Endothelial cell of umbilical vein (primary cell): ENCODE measurements at regions not wholly inside any gene's neighbourhood (a gene's known extent, or its start where the extent isn't known, plus 50 kb on each side); places are given as distances from the start of the nearest gene placed in this dataset.

Experiments used
- BruUV-seq: library from RNA; stranded (reverse); fragments of 400-500 nt; replicated peaks from 2 replicates; lab custom pipeline; 2021; lab: Mats Ljungman, UMichigan
- CTCF ChIA-PET: fragments of 300-600, 350-600 bp; sonication (Branson Sonifier 250); formaldehyde crosslinking; loops from one replicate; lab custom pipeline; 2021; ENCODE audit warnings: antibody characterized with exemption, inconsistent platforms; lab: Charles Lee
- POLR2A ChIA-PET: fragments of 300-600, 350-600 bp; sonication (Branson Sonifier 250); formaldehyde crosslinking; loops from one replicate; lab custom pipeline; 2021; ENCODE audit warnings: antibody characterized with exemption, inconsistent platforms; lab: Charles Lee
- DNase-seq: peaks from one replicate; pipeline ENCODE4 v3.0.0-alpha.2; 2011; ENCODE audit warnings: low read depth, low spot score
- FAIRE-seq: peaks from 2 replicates; lab custom pipeline; 2011; peaks lifted over from hg19 to GRCh38; lab: Jason Lieb, UNC
- H2AFZ ChIP-seq: 2 replicates; pipeline ENCODE4 v1.6.0; 2012; ENCODE audit warnings: low read depth, low read length, control low read depth, inconsistent platforms
- H3K27ac ChIP-seq: 2 replicates; pipeline ENCODE4 v1.5.1; 2011; ENCODE audit warnings: low read depth, mild to moderate bottlenecking, control low read depth, low read length, moderate library complexity; ENCODE audit not compliant: insufficient read depth
- H3K27me3 ChIP-seq, 2 experiments: 2 replicates each; pipeline versions ENCODE4 v1.6.0 to v1.6.1; 2011; ENCODE audit warnings: low read length in 2 of 2, mixed read lengths in 1 of 2; ENCODE audit not compliant: control insufficient read depth in 2 of 2, insufficient read depth in 2 of 2
- H3K36me3 ChIP-seq, 2 experiments: 2 replicates in 1 of 2; 3 replicates in 1 of 2; pipeline ENCODE4 v1.5.1; 2011; ENCODE audit warnings: low read length in 2 of 2, mild to moderate bottlenecking in 1 of 2, moderate library complexity in 1 of 2; ENCODE audit not compliant: control insufficient read depth in 2 of 2, insufficient read depth in 2 of 2; ENCODE audit errors: extremely low read depth in 1 of 2
- H3K4me1 ChIP-seq: 3 replicates; pipeline ENCODE4 v1.5.1; 2011; ENCODE audit warnings: mild to moderate bottlenecking, low read length; ENCODE audit not compliant: control insufficient read depth, insufficient read depth; ENCODE audit errors: extremely low read depth
- H3K4me2 ChIP-seq: 2 replicates; pipeline ENCODE4 v1.6.1; 2011; ENCODE audit warnings: low read length, control low read depth, mixed read lengths; ENCODE audit not compliant: insufficient read depth
- H3K4me3 ChIP-seq, 3 experiments: fragments of 200-600 bp in 1 of 3; sonication (generic), shearing (Covaris generic) in 1 of 3; replicated peaks in 1 of 3; 2 replicates each; pipeline ENCODE4 v1.5.1; 2011 to 2016; ENCODE audit warnings: control low read depth in 3 of 3, low read length in 3 of 3, mild to moderate bottlenecking in 2 of 3, inconsistent platforms in 1 of 3, low read depth in 1 of 3, moderate library complexity in 1 of 3; ENCODE audit not compliant: insufficient read depth in 1 of 3
- H3K79me2 ChIP-seq: 2 replicates; pipeline ENCODE4 v1.6.0; 2012; ENCODE audit warnings: low read length, inconsistent platforms; ENCODE audit not compliant: control insufficient read depth, insufficient read depth
- H3K9ac ChIP-seq: replicated peaks from 2 replicates; pipeline ENCODE3; 2011; ENCODE audit warnings: low read length, control low read depth; ENCODE audit not compliant: insufficient read depth; ENCODE audit errors: extremely low read depth
- H3K9me1 ChIP-seq: replicated peaks from 3 replicates; pipeline ENCODE4 v1.6.0; 2011; ENCODE audit warnings: mild to moderate bottlenecking, low read length; ENCODE audit not compliant: control insufficient read depth, insufficient read depth; ENCODE audit errors: extremely low read depth
- H3K9me3 ChIP-seq: replicated peaks from 2 replicates; pipeline ENCODE4 v1.5.1; 2012; ENCODE audit warnings: low read length, inconsistent platforms; ENCODE audit not compliant: control insufficient read depth, insufficient read depth
- H4K20me1 ChIP-seq: replicated peaks from 2 replicates; pipeline ENCODE3; 2011; ENCODE audit warnings: mild to moderate bottlenecking, low read length; ENCODE audit not compliant: control insufficient read depth, insufficient read depth; ENCODE audit errors: extremely low read depth
- CTCF ChIP-seq, 2 donors: IDR thresholded peaks; 1 replicate in 1 of 2; 2 replicates in 1 of 2; pipeline ENCODE4 v1.5.1; 2011; ENCODE audit warnings: low read length in 2 of 2, mild to moderate bottlenecking in 2 of 2, moderate library complexity in 2 of 2, control low read depth in 1 of 2, inconsistent platforms in 1 of 2, low read depth in 1 of 2; ENCODE audit not compliant: insufficient read depth in 1 of 2; ENCODE audit errors: extremely low read depth in 1 of 2
- EZH2 ChIP-seq: IDR thresholded peaks from 2 replicates; pipeline ENCODE4 v1.6.1; 2012; ENCODE audit warnings: borderline replicate concordance, low read depth, mild to moderate bottlenecking, moderate library complexity, low read length, inconsistent platforms; ENCODE audit not compliant: severe bottlenecking
- FOS ChIP-seq: IDR thresholded peaks from 2 replicates; pipeline ENCODE4 v1.6.1; 2011; ENCODE audit warnings: mild to moderate bottlenecking, low read length, moderate library complexity, borderline replicate concordance; ENCODE audit not compliant: insufficient read depth
- GATA2 ChIP-seq: IDR thresholded peaks from 2 replicates; pipeline ENCODE4 v1.7.0; 2011; ENCODE audit warnings: low read depth, mild to moderate bottlenecking, moderate library complexity, mixed read lengths, low read length; ENCODE audit not compliant: insufficient read length, insufficient read depth
- JUN ChIP-seq: IDR thresholded peaks from 2 replicates; pipeline ENCODE4 v1.6.1; 2011; ENCODE audit warnings: borderline replicate concordance, low read depth; ENCODE audit not compliant: insufficient read length, insufficient read depth
- MAX ChIP-seq: IDR thresholded peaks from 2 replicates; pipeline ENCODE4 v1.6.1; 2011; ENCODE audit not compliant: insufficient read depth, insufficient read length
- MYC ChIP-seq: IDR thresholded peaks from one replicate; pipeline ENCODE4 v1.6.1; 2011; ENCODE audit warnings: mild to moderate bottlenecking, low read depth, low read length
- POLR2A ChIP-seq: IDR thresholded peaks from 2 replicates; pipeline ENCODE4 v1.6.1; 2012; ENCODE audit warnings: low read depth, mild to moderate bottlenecking, control low read depth, low read length
- POLR2AphosphoS5 ChIP-seq: IDR thresholded peaks from 2 replicates; pipeline ENCODE4 v1.6.1; 2012; ENCODE audit warnings: low read depth, mild to moderate bottlenecking, control low read depth, low read length, moderate library complexity; ENCODE audit not compliant: insufficient read depth
- dilution Hi-C: fragments of 300-500 bp; cut with MboI; formaldehyde crosslinking; loops from one replicate; pipeline ENCODE4 v1.15.0; 2019; ENCODE audit warnings: low sequenced_read_pairs; ENCODE audit not compliant: extremely low pct_ligation_motif_present
- intact Hi-C: fragments of 100-400 bp; cut with micrococcal nuclease; formaldehyde crosslinking; loops from one replicate; pipeline ENCODE4 v1.10.0; 2022

GRCh38 chr1:94693029-94693428 lies 127.1 kb upstream of the SLC44A3 start:
- no peaks in the 10 kb centered on the region for H3K36me3 ChIP-seq
- POLR2A ChIA-PET = no interaction called here
- dilution Hi-C loops (no loop called here), intact Hi-C loops (no loop called here)
- no peaks in the 10 kb centered on the region for H3K79me2 ChIP-seq
- FAIRE-seq (no peak), DNase-seq (no peak)
- no peak overlapping the region for H2AFZ ChIP-seq
- no TSS peak for BruUV-seq
- no peak overlapping the region for H3K27ac ChIP-seq
- no peak overlapping the region for H3K4me3 ChIP-seq
- H3K4me2 ChIP-seq = no peak overlapping the region
- H4K20me1 ChIP-seq = no peaks in the 10 kb centered on the region
- H3K4me1 ChIP-seq = no peaks in the 10 kb centered on the region
- peaks cover 11 to 12% of the 10 kb centered on the region in 2 experiments for H3K27me3 ChIP-seq
- no peaks in the 10 kb centered on the region for H3K9me3 ChIP-seq
- CTCF ChIA-PET = interaction anchor here (1.0 to 1.5 kb wide), 4 partner anchors 23 to 350 kb away, joined by 3 to 6 read pairs (median 4); no protein-coding TSS in a partner anchor
- TF ChIP-seq EZH2 = no peak
- peak in 1 of 2 donors; percentile 9 for TF ChIP-seq CTCF (IDR thresholded peaks at IDR 0.05; ENCODE audit: extremely low read depth in 1 of 2, insufficient read depth in 1 of 2, low read depth in 1 of 2, low read length in 2 of 2)
- H3K9me1 ChIP-seq = no peaks in the 10 kb centered on the region
- H3K9ac ChIP-seq = no peak overlapping the region

- intact Hi-C loops (no loop called here), dilution Hi-C loops (no loop called here)
- no TSS peak for BruUV-seq
- no peaks in the 10 kb centered on the region for H4K20me1 ChIP-seq
- no peak overlapping the region for H2AFZ ChIP-seq
- H3K36me3 ChIP-seq = no peaks in the 10 kb centered on the region
- no peak overlapping the region for H3K4me3 ChIP-seq
- H3K27ac ChIP-seq = no peak overlapping the region
- FAIRE-seq = no peak
- ChIA-PET CTCF (no interaction called here), POLR2A (no interaction called here)
- H3K4me1 ChIP-seq = no peaks in the 10 kb centered on the region
- no peaks in the 10 kb centered on the region for H3K79me2 ChIP-seq
- no peaks in the 10 kb centered on the region for H3K9me1 ChIP-seq
- no peak overlapping the region for H3K4me2 ChIP-seq
- no peak overlapping the region for H3K9ac ChIP-seq
- TF ChIP-seq MYC (no peak), JUN (no peak), CTCF (IDR thresholded peaks at IDR 0.05; ENCODE audit: extremely low read depth in 1 of 2, insufficient read depth in 1 of 2, low read depth in 1 of 2, low read length in 2 of 2) (no peak), MAX (no peak), GATA2 (no peak), EZH2 (no peak), POLR2A (no peak), FOS (no peak), POLR2AphosphoS5 (no peak)
- H3K27me3 ChIP-seq = peaks cover 8 to 10% of the 10 kb centered on the region in 2 experiments
- H3K9me3 ChIP-seq = no peaks in the 10 kb centered on the region
- DNase-seq = no peak
Observed at GRCh38 chr1:94688646-94689045, 131.5 kb upstream of the SLC44A3 start.
